ENCODE measurements at regions not wholly inside any gene's neighbourhood (a gene's known extent, or its start where the extent isn't known, plus 50 kb on each side); places are given as distances from the start of the nearest gene placed in this dataset.

GRCh38 chr7:85774986-85775385, 588.1 kb upstream of the SEMA3D start:
- FAIRE-seq = no peak

GRCh38 chr7:85773116-85773728, 586.4 kb upstream of the SEMA3D start:
- FAIRE-seq = no peak

GRCh38 chr7:85771516-85771915, 584.7 kb upstream of the SEMA3D start:
- peak; percentile 49 for FAIRE-seq

GRCh38 chr7:85770332-85770731, 583.5 kb upstream of the SEMA3D start:
- no peak for FAIRE-seq

- FAIRE-seq = no peak
These were observed 578.9 kb upstream of the SEMA3D start for GRCh38 chr7:85765698-85766298.

GRCh38 chr7:85764034-85764433, 577.2 kb upstream of the SEMA3D start:
- no peak for FAIRE-seq

GRCh38 chr7:85757348-85757747, 570.5 kb upstream of the SEMA3D start:
- FAIRE-seq = no peak

- no peak for FAIRE-seq
These were observed 563.6 kb upstream of the SEMA3D start for GRCh38 chr7:85750454-85750949.

GRCh38 chr7:85749696-85750453, 563.0 kb upstream of the SEMA3D start:
- FAIRE-seq = no peak

- FAIRE-seq = no peak
These were observed 562.0 kb upstream of the SEMA3D start for GRCh38 chr7:85748861-85749260.

- FAIRE-seq = no peak
These were observed 550.6 kb upstream of the SEMA3D start for GRCh38 chr7:85737426-85737825.

- FAIRE-seq = no peak
These were observed 549.2 kb upstream of the SEMA3D start for GRCh38 chr7:85736085-85736484.

GRCh38 chr7:85734823-85735222, 548.0 kb upstream of the SEMA3D start:
- no peak for FAIRE-seq

- FAIRE-seq = no peak
These were observed 546.5 kb upstream of the SEMA3D start for GRCh38 chr7:85733169-85733915.

GRCh38 chr7:85730012-85730411, 543.2 kb upstream of the SEMA3D start:
- no peak for FAIRE-seq

- no peak for FAIRE-seq
These were observed 538.2 kb upstream of the SEMA3D start for GRCh38 chr7:85725026-85725425.

GRCh38 chr7:85719981-85720953, 533.4 kb upstream of the SEMA3D start:
- peak; percentile 38 for FAIRE-seq

- no peak for FAIRE-seq
These were observed 529.5 kb upstream of the SEMA3D start for GRCh38 chr7:85716353-85716752.

GRCh38 chr7:85714951-85715350, 528.1 kb upstream of the SEMA3D start:
- FAIRE-seq = no peak

GRCh38 chr7:85714043-85714578, 527.3 kb upstream of the SEMA3D start:
- no peak for FAIRE-seq

- no peak for FAIRE-seq
These were observed 526.3 kb upstream of the SEMA3D start for GRCh38 chr7:85713171-85713570.

- FAIRE-seq = no peak
These were observed 525.0 kb upstream of the SEMA3D start for GRCh38 chr7:85711894-85712293.

Data from colon (tissue), 2 donors.